Loucy (cell line): ENCODE measurements at regions not wholly inside any gene's neighbourhood (a gene's known extent, or its start where the extent isn't known, plus 50 kb on each side); places are given as distances from the start of the nearest gene placed in this dataset.

Experiments
- H2AFZ ChIP-seq: fragments of 200-600 bp; sonication (generic); 2 replicates; pipeline ENCODE4 v1.6.0; 2016; ENCODE audit warnings: antibody characterized with exemption, mild to moderate bottlenecking, low read length, moderate library complexity
- H3F3A ChIP-seq: fragments of 200-600 bp; 2 replicates; pipeline ENCODE4 v1.6.0; 2016; ENCODE audit warnings: antibody characterized with exemption, low read depth, mild to moderate bottlenecking
- H3K27me3 ChIP-seq: fragments of 200-600 bp; sonication (generic); 2 replicates; pipeline ENCODE4 v1.6.1; 2014; ENCODE audit warnings: low read length, mild to moderate bottlenecking; ENCODE audit not compliant: insufficient read depth, poor library complexity, severe bottlenecking
- H3K36me3 ChIP-seq: fragments of 200-600 bp; sonication (generic); 2 replicates; pipeline ENCODE4 v1.6.1; 2016; ENCODE audit warnings: low read length; ENCODE audit not compliant: insufficient read depth
- H3K4me1 ChIP-seq: fragments of 200-600 bp; sonication (generic); 2 replicates; pipeline ENCODE4 v1.5.1; 2014; ENCODE audit warnings: low read length, mild to moderate bottlenecking; ENCODE audit not compliant: insufficient read depth, poor library complexity, severe bottlenecking
- H3K4me2 ChIP-seq: fragments of 200-600 bp; sonication (generic); 2 replicates; pipeline ENCODE4 v1.6.0; 2014; ENCODE audit warnings: antibody characterized with exemption, low read length, low read depth, mild to moderate bottlenecking; ENCODE audit not compliant: poor library complexity, severe bottlenecking
- H3K4me3 ChIP-seq: fragments of 200-600 bp; sonication (generic); 2 replicates; pipeline ENCODE4 v1.5.1; 2014; ENCODE audit warnings: low read length, mild to moderate bottlenecking, mixed read lengths; ENCODE audit not compliant: poor library complexity, severe bottlenecking
- H3K79me2 ChIP-seq: fragments of 200-600 bp; sonication (generic); 2 replicates; pipeline ENCODE4 v1.6.1; 2014; ENCODE audit warnings: low read length; ENCODE audit not compliant: insufficient read depth
- H3K9ac ChIP-seq: fragments of 200-600 bp; sonication (generic); 2 replicates; pipeline ENCODE4 v1.6.0; 2014; ENCODE audit warnings: mild to moderate bottlenecking, low read depth, low read length, moderate library complexity; ENCODE audit not compliant: poor library complexity, severe bottlenecking
- H3K9me2 ChIP-seq: fragments of 200-600 bp; sonication (generic); replicated peaks from 2 replicates; pipeline ENCODE4 v1.6.1; 2016; ENCODE audit warnings: low read depth, low read length, mixed read lengths
- H3K9me3 ChIP-seq: fragments of 200-600 bp; sonication (generic); 2 replicates; pipeline ENCODE4 v1.6.1; 2014; ENCODE audit warnings: mild to moderate bottlenecking, antibody characterized with exemption, low read length, low read depth; ENCODE audit not compliant: insufficient read depth
- H4K20me1 ChIP-seq: fragments of 200-600 bp; sonication (generic); 2 replicates; pipeline ENCODE4 v1.6.0; 2014; ENCODE audit warnings: antibody characterized with exemption, low read length, mild to moderate bottlenecking; ENCODE audit not compliant: insufficient read depth, poor library complexity, severe bottlenecking
- EZH2phosphoT487 ChIP-seq: fragments of 200-600 bp; IDR thresholded peaks from 2 replicates; pipeline ENCODE4 v1.6.1; 2018; ENCODE audit warnings: antibody characterized with exemption, mild to moderate bottlenecking, moderate library complexity, borderline replicate concordance
- TF ChIP-seq, protein P1 (sequence below): fragments of 200-600 bp; sonication (generic); conservative IDR thresholded peaks from 2 replicates; pipeline ENCODE4 v1.5.1; 2014; ENCODE audit warnings: mild to moderate bottlenecking, antibody characterized with exemption, low read length

- Histone ChIP-seq H3K9ac (no peak overlapping the region), H4K20me1 (no peaks in the 10 kb centered on the region), H3K4me2 (no peak overlapping the region), H3K9me2 (no peaks in the 10 kb centered on the region), H3F3A (no peaks in the 10 kb centered on the region), H3K4me1 (no peaks in the 10 kb centered on the region), H3K79me2 (no peaks in the 10 kb centered on the region), H3K36me3 (no peaks in the 10 kb centered on the region), H3K4me3 (no peak overlapping the region), H3K27me3 (no peaks in the 10 kb centered on the region), H3K9me3 (no peaks in the 10 kb centered on the region), H2AFZ (no peak overlapping the region)
- TF ChIP-seq, protein P1, sequence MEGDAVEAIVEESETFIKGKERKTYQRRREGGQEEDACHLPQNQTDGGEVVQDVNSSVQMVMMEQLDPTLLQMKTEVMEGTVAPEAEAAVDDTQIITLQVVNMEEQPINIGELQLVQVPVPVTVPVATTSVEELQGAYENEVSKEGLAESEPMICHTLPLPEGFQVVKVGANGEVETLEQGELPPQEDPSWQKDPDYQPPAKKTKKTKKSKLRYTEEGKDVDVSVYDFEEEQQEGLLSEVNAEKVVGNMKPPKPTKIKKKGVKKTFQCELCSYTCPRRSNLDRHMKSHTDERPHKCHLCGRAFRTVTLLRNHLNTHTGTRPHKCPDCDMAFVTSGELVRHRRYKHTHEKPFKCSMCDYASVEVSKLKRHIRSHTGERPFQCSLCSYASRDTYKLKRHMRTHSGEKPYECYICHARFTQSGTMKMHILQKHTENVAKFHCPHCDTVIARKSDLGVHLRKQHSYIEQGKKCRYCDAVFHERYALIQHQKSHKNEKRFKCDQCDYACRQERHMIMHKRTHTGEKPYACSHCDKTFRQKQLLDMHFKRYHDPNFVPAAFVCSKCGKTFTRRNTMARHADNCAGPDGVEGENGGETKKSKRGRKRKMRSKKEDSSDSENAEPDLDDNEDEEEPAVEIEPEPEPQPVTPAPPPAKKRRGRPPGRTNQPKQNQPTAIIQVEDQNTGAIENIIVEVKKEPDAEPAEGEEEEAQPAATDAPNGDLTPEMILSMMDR, result no peak
- TF ChIP-seq EZH2phosphoT487, result no peak
Measured at GRCh38 chr4:170849969-170850368, 760.2 kb upstream of the AADAT start.

- TF ChIP-seq EZH2phosphoT487, result no peak
- TF ChIP-seq, protein P1, result no peak
- H3K4me3 ChIP-seq, result no peak overlapping the region
- no peaks in the 10 kb centered on the region for H3K4me1 ChIP-seq
- H3K36me3 ChIP-seq, result no peaks in the 10 kb centered on the region
- no peak overlapping the region for H3K9ac ChIP-seq
- H3K9me2 ChIP-seq, result no peaks in the 10 kb centered on the region
- H3K9me3 ChIP-seq, result no peaks in the 10 kb centered on the region
- H3K4me2 ChIP-seq, result no peak overlapping the region
- H2AFZ ChIP-seq, result no peak overlapping the region
- no peaks in the 10 kb centered on the region for H4K20me1 ChIP-seq
- H3K79me2 ChIP-seq, result no peaks in the 10 kb centered on the region
- no peaks in the 10 kb centered on the region for H3F3A ChIP-seq
- no peaks in the 10 kb centered on the region for H3K27me3 ChIP-seq
Measured at GRCh38 chr4:170827562-170828274, 738.0 kb upstream of the AADAT start.

DNA sequence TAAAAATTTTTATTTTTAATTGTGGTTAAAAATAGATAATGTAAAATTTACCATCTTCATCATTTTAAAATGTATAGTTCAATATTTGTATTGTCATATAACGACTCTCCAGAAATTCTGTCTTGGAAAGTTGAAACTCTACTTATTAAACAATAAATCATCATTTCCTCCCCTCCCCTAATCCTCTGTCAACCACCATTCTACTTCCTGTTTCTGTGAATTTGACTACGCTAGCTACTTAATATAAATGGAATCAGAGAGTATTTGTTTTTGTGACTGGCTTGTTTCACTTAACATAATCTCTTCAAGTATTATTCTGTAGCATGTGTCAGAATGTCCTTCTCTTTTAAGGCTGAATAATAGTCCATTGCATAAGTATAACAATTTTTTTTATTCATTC lies 729.0 kb upstream of the AADAT start:
- H3K9ac ChIP-seq, result no peak overlapping the region
- no peaks in the 10 kb centered on the region for H3K27me3 ChIP-seq
- no peaks in the 10 kb centered on the region for H3F3A ChIP-seq
- no peak overlapping the region for H2AFZ ChIP-seq
- H3K9me3 ChIP-seq, result no peaks in the 10 kb centered on the region
- H3K4me2 ChIP-seq, result no peak overlapping the region
- H4K20me1 ChIP-seq, result no peaks in the 10 kb centered on the region
- TF ChIP-seq, protein P1, result no peak
- TF ChIP-seq EZH2phosphoT487, result no peak
- H3K9me2 ChIP-seq, result no peaks in the 10 kb centered on the region
- H3K4me3 ChIP-seq, result no peak overlapping the region
- no peaks in the 10 kb centered on the region for H3K79me2 ChIP-seq
- no peaks in the 10 kb centered on the region for H3K36me3 ChIP-seq
- no peaks in the 10 kb centered on the region for H3K4me1 ChIP-seq
